ENCODE measurements at regions not wholly inside any gene's neighbourhood (a gene's known extent, or its start where the extent isn't known, plus 50 kb on each side); places are given as distances from the start of the nearest gene placed in this dataset.

DNA sequence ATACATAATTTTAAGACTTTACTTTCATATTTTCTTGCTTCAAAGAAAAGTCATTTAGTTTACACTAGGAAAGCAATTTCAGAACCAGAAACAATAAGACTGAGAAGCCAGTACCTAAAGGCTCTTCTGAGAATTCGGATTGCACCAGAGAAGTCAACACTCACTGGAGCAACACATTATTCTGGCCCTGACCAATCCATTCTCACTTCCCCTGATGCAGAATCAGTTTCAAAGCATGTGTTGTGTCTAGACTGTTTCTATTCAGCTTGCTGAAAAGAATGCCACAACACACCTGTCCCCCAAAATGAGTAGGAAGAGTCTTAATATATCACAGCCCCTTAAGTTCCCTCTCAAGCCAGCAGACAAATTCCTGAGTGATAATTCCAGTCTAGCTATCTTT, 1074.3 kb upstream of the TENM4 start:
- no peak for TF ChIP-seq CTCF (conservative IDR thresholded peaks at IDR 0.05)

DNA sequence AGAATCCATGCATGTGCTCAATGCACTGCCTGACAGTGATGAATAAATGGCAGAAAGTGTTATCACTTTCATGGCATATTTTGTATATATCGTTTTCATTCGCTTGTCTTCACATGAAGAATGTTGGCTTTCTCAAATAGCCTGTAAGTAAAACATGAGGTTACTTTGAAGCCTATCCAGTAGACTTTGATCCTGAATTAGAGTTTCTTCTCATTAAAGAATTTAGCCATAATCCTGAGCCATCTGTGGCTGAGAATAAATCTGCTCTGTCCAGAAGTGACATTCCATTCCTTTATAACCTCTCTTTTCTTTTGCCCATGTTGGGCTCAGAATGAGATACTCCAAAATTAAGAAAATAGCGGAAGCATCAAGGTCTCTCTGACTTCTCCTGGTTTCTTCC, 1071.7 kb upstream of the TENM4 start:
- Mint-ChIP-seq H3K27me3 (ENCODE audit: low read depth) (peaks cover 2% of the 10 kb centered on the region), H3K4me3 (no peak overlapping the region), H3K4me1 (no peaks in the 10 kb centered on the region), H3K9me3 (peaks cover 11% of the 10 kb centered on the region), H3K36me3 (ENCODE audit: low read depth) (peaks cover 6% of the 10 kb centered on the region), H3K27ac (ENCODE audit: unreplicated experiment) (no peak overlapping the region)
- TF ChIP-seq CTCF (conservative IDR thresholded peaks at IDR 0.05) = no peak
- DNase-seq (ENCODE audit: low read depth, low spot score) = no peak

More for the DNA sequence above, 1074.3 kb upstream of the TENM4 start:
- Mint-ChIP-seq H3K9me3 (no peaks in the 10 kb centered on the region), H3K27ac (ENCODE audit: unreplicated experiment) (no peak overlapping the region), H3K4me3 (no peak overlapping the region), H3K27me3 (ENCODE audit: low read depth) (peaks cover 2% of the 10 kb centered on the region), H3K4me1 (peaks cover 8% of the 10 kb centered on the region), H3K36me3 (ENCODE audit: low read depth) (no peaks in the 10 kb centered on the region)
- DNase-seq (ENCODE audit: low read depth, low spot score) = no peak

DNA sequence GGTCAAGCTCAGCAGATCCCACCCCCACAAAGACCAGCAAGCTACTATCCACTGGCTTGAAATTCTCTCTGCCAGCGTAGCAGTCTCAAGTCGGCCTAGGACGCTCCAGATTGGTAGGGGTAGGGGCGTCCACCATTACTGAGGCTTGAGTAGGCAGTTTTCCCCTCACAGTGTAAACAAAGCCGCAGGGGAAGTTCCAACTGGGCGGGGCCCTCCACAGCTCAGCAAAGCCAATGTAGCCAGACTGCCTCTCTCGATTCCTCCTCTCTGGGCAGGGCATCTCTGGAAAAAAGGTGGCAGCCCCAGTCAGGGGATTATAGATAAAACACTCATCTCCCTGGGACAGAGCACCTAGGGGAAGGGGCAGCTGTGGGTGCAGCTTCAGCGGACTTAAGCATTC, 1064.9 kb upstream of the TENM4 start:
- H3K4me3 Mint-ChIP-seq = no peak overlapping the region
- no peaks in the 10 kb centered on the region for H3K27me3 Mint-ChIP-seq (ENCODE audit: low read depth)

DNA sequence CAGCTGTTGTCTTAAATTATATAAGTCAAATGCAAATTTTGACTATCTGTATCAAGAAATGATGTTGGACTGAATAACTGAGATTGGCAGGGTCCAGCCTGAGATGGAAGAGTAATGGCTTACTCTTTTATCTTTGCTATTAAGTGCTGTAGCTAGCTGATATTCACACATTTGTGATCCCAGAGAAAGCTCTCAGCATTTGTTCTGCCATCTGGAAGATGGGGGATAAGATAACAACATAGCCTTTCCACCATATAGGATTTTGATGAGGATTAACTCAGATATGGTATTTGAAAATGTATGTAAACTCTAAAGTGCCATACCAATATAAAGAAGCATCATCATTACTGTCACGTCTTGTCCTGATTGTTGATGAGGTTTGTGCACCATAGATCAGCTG, 1063.2 kb upstream of the TENM4 start:
- Mint-ChIP-seq H3K4me1 (peaks cover 6% of the 10 kb centered on the region), H3K27ac (ENCODE audit: unreplicated experiment) (no peak overlapping the region), H3K9me3 (peaks cover 14% of the 10 kb centered on the region), H3K4me3 (no peak overlapping the region), H3K36me3 (ENCODE audit: low read depth) (peaks cover 9% of the 10 kb centered on the region), H3K27me3 (ENCODE audit: low read depth) (no peaks in the 10 kb centered on the region)
- TF ChIP-seq CTCF (conservative IDR thresholded peaks at IDR 0.05) = no peak
- DNase-seq (ENCODE audit: low read depth, low spot score) = no peak

More for the DNA sequence above, 1064.9 kb upstream of the TENM4 start:
- no peak for TF ChIP-seq CTCF (conservative IDR thresholded peaks at IDR 0.05)
- Mint-ChIP-seq H3K36me3 (ENCODE audit: low read depth) (peaks cover 9% of the 10 kb centered on the region), H3K27ac (ENCODE audit: unreplicated experiment) (no peak overlapping the region), H3K4me1 (peaks cover 6% of the 10 kb centered on the region), H3K9me3 (peaks cover 17% of the 10 kb centered on the region)
- no peak for DNase-seq (ENCODE audit: low read depth, low spot score)

- no peak for TF ChIP-seq CTCF (conservative IDR thresholded peaks at IDR 0.05)
- H3K4me1 Mint-ChIP-seq = peaks cover 6% of the 10 kb centered on the region
- H3K4me3 Mint-ChIP-seq = no peak overlapping the region
- no peak overlapping the region for H3K27ac Mint-ChIP-seq (ENCODE audit: unreplicated experiment)
- H3K9me3 Mint-ChIP-seq = peaks cover 6% of the 10 kb centered on the region
- peaks cover 4% of the 10 kb centered on the region for H3K36me3 Mint-ChIP-seq (ENCODE audit: low read depth)
- DNase-seq (ENCODE audit: low read depth, low spot score) = no peak
- no peaks in the 10 kb centered on the region for H3K27me3 Mint-ChIP-seq (ENCODE audit: low read depth)
Observed at GRCh38 chr11:80502511-80502910, 1061.7 kb upstream of the TENM4 start.

GRCh38 chr11:80495116-80495515, 1054.3 kb upstream of the TENM4 start:
- Mint-ChIP-seq H3K4me1 (no peaks in the 10 kb centered on the region), H3K27ac (ENCODE audit: unreplicated experiment) (no peak overlapping the region)

More at GRCh38 chr11:80495116-80495515, 1054.3 kb upstream of the TENM4 start:
- no peaks in the 10 kb centered on the region for H3K27me3 Mint-ChIP-seq (ENCODE audit: low read depth)
- no peak for DNase-seq (ENCODE audit: low read depth, low spot score)
- H3K4me3 Mint-ChIP-seq = no peak overlapping the region
- H3K9me3 Mint-ChIP-seq = peaks cover 7% of the 10 kb centered on the region
- peaks cover 4% of the 10 kb centered on the region for H3K36me3 Mint-ChIP-seq (ENCODE audit: low read depth)
- TF ChIP-seq CTCF (conservative IDR thresholded peaks at IDR 0.05) = no peak

Data from neural crest cell (in vitro differentiated cells).